ENCODE measurements at regions not wholly inside any gene's neighbourhood (a gene's known extent, or its start where the extent isn't known, plus 50 kb on each side); places are given as distances from the start of the nearest gene placed in this dataset. TPM values are rescaled to one million over a fixed set of nuclear protein-coding genes. Genes with fewer than 3 reads are reported as not detected.

- TF ChIP-seq POLR2A (IDR thresholded peaks at IDR 0.05) (no peak), EP300 (IDR thresholded peaks at IDR 0.05) (no peak), CTCF (IDR thresholded peaks at IDR 0.05) (no peak)
- no peaks in the 10 kb centered on the region for H3K9me3 ChIP-seq
- no peaks in the 10 kb centered on the region for H3K36me3 ChIP-seq
- 43 to 49% (median 44%) methylated on average over 4 of the region's 4 CpGs for WGBS, 3 donors
- no peak overlapping the region for H3K4me3 ChIP-seq
- no peak overlapping the region for H3K27ac ChIP-seq
- DNase-seq, result no peak
- intact Hi-C loops (cut with DNase I), result no loop called here
- H3K27me3 ChIP-seq, result no peaks in the 10 kb centered on the region
- H3K4me1 ChIP-seq (ENCODE audit: insufficient read depth), result no peaks in the 10 kb centered on the region
Observed at GRCh38 chr9:99752417-99753109, 69.1 kb upstream of the NR4A3 start.

- no peak for TF ChIP-seq CTCF (IDR thresholded peaks at IDR 0.05)
- no peak for TF ChIP-seq EP300 (IDR thresholded peaks at IDR 0.05)
- no peak for TF ChIP-seq POLR2A (IDR thresholded peaks at IDR 0.05)
- Histone ChIP-seq H3K36me3 (no peaks in the 10 kb centered on the region), H3K27me3 (no peaks in the 10 kb centered on the region), H3K4me1 (ENCODE audit: insufficient read depth) (no peaks in the 10 kb centered on the region), H3K4me3 (no peak overlapping the region), H3K9me3 (no peaks in the 10 kb centered on the region), H3K27ac (no peak overlapping the region)
- intact Hi-C loops (cut with DNase I), result no loop called here
- no peak for DNase-seq
- whole genome bisulfite sequencing, 3 donors, result 85 to 92% (median 90%) methylated on average over 1 of the region's 1 CpG
Observed at GRCh38 chr9:99753436-99753835, 68.2 kb upstream of the NR4A3 start.

- TF ChIP-seq EP300 (IDR thresholded peaks at IDR 0.05), result no peak
- Histone ChIP-seq H3K4me3 (no peak overlapping the region), H3K27ac (no peak overlapping the region), H3K27me3 (no peaks in the 10 kb centered on the region), H3K4me1 (ENCODE audit: insufficient read depth) (no peaks in the 10 kb centered on the region), H3K36me3 (no peaks in the 10 kb centered on the region), H3K9me3 (no peaks in the 10 kb centered on the region)
- intact Hi-C loops (cut with DNase I), result no loop called here
- DNase-seq, result no peak
Observed at GRCh38 chr9:99760421-99760820, 61.3 kb upstream of the NR4A3 start.

GRCh38 chr9:99762470-99762869 is 59.2 kb upstream of the NR4A3 start:
- H3K27ac ChIP-seq, result no peak overlapping the region
- no peak overlapping the region for H3K4me3 ChIP-seq
- 82 to 90% (median 85%) methylated on average over 3 of the region's 3 CpGs for WGBS, 3 donors
- no peaks in the 10 kb centered on the region for H3K36me3 ChIP-seq
- H3K27me3 ChIP-seq, result no peaks in the 10 kb centered on the region
- TF ChIP-seq EP300 (IDR thresholded peaks at IDR 0.05) (no peak), POLR2A (IDR thresholded peaks at IDR 0.05) (no peak), CTCF (IDR thresholded peaks at IDR 0.05) (no peak)
- H3K4me1 ChIP-seq (ENCODE audit: insufficient read depth), result no peaks in the 10 kb centered on the region
- DNase-seq, result no peak
- H3K9me3 ChIP-seq, result no peaks in the 10 kb centered on the region
- intact Hi-C loops (cut with DNase I), result no loop called here

Small RNA genes lying in the stretch of these regions (small RNA-seq; reads per million reads assigned to genes)
- gene AL137067.1, result not detected
- not detected for gene AL137067.2
